ENCODE measurements at regions not wholly inside any gene's neighbourhood (a gene's known extent, or its start where the extent isn't known, plus 50 kb on each side); places are given as distances from the start of the nearest gene placed in this dataset.

DNA sequence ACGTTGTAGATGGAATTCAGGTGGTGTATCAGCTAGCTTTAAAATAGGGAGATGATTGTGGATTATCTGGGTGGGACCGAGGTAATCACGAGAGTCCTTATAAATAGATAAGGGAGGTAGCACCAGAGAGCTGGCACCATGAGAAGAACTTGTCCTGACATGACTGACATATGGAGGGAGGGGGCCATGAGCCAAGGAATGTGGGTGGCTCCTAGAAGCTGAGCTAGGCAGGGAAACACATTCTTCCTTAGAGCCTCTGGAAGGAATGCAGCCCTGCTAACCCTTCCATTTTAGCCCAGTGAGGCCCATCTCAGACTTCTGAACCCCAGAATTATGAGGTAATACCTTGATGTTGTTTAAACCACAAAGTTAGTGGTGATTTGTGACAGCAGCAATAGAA, 321.1 kb upstream of the SULF2 start:
- peaks cover 0 to 5% (median 0%) of the 10 kb centered on the region in 3 donors for H3K9me3 ChIP-seq (ENCODE audit: control insufficient read depth in 2 of 3, insufficient read depth in 1 of 3, low read length in 3 of 3)
- H3K9ac ChIP-seq (ENCODE audit: low read length in 3 of 3), result no peak overlapping the region
- no peaks in the 10 kb centered on the region for H3K4me1 ChIP-seq (ENCODE audit: control insufficient read depth in 2 of 3, insufficient read depth in 2 of 3, low read depth in 1 of 3, low read length in 3 of 3)
- FAIRE-seq, result no peak
- no peaks in the 10 kb centered on the region for H3K27me3 ChIP-seq (ENCODE audit: control insufficient read depth, insufficient read depth, low read length)
- no peak for DNase-seq
- no peaks in the 10 kb centered on the region for H3K36me3 ChIP-seq (ENCODE audit: control insufficient read depth in 2 of 3, insufficient read depth in 3 of 3, low read length in 3 of 3)
- H3K27ac ChIP-seq (ENCODE audit: low read depth in 2 of 2, low read length in 2 of 2), result no peak overlapping the region
- intact Hi-C loops (cut with DNase I), result no loop called here
- no peak overlapping the region for H3K4me3 ChIP-seq (ENCODE audit: low read length in 3 of 3)
- no peak for TF ChIP-seq CTCF (IDR thresholded peaks at IDR 0.05; ENCODE audit: borderline replicate concordance, extremely low read depth, insufficient read depth)

- H3K9me3 ChIP-seq (ENCODE audit: control insufficient read depth in 2 of 3, insufficient read depth in 1 of 3, low read length in 3 of 3), result peaks cover 0 to 5% (median 0%) of the 10 kb centered on the region in 3 donors
- TF ChIP-seq CTCF (IDR thresholded peaks at IDR 0.05; ENCODE audit: borderline replicate concordance, extremely low read depth, insufficient read depth), result no peak
- no peak for FAIRE-seq
- H3K27me3 ChIP-seq (ENCODE audit: control insufficient read depth, insufficient read depth, low read length), result no peaks in the 10 kb centered on the region
- no peak for DNase-seq
- H3K4me3 ChIP-seq (ENCODE audit: low read length in 3 of 3), result no peak overlapping the region
- H3K27ac ChIP-seq (ENCODE audit: low read depth in 2 of 2, low read length in 2 of 2), result no peak overlapping the region
- no peak overlapping the region for H3K9ac ChIP-seq (ENCODE audit: low read length in 3 of 3)
- no peaks in the 10 kb centered on the region for H3K36me3 ChIP-seq (ENCODE audit: control insufficient read depth in 2 of 3, insufficient read depth in 3 of 3, low read length in 3 of 3)
- no peaks in the 10 kb centered on the region for H3K4me1 ChIP-seq (ENCODE audit: control insufficient read depth in 2 of 3, insufficient read depth in 2 of 3, low read depth in 1 of 3, low read length in 3 of 3)
- intact Hi-C loops (cut with DNase I), result no loop called here
Observed at GRCh38 chr20:48105526-48105925, 320.2 kb upstream of the SULF2 start.

- TF ChIP-seq CTCF (IDR thresholded peaks at IDR 0.05; ENCODE audit: borderline replicate concordance, extremely low read depth, insufficient read depth), result no peak
- H3K27ac ChIP-seq (ENCODE audit: low read depth in 2 of 2, low read length in 2 of 2), result no peak overlapping the region
- intact Hi-C loops (cut with DNase I), result no loop called here
- no peak overlapping the region for H3K9ac ChIP-seq (ENCODE audit: low read length in 3 of 3)
- H3K27me3 ChIP-seq (ENCODE audit: control insufficient read depth, insufficient read depth, low read length), result no peaks in the 10 kb centered on the region
- FAIRE-seq (no peak), DNase-seq (no peak)
- H3K36me3 ChIP-seq (ENCODE audit: control insufficient read depth in 2 of 3, insufficient read depth in 3 of 3, low read length in 3 of 3), result no peaks in the 10 kb centered on the region
- H3K4me1 ChIP-seq (ENCODE audit: control insufficient read depth in 2 of 3, insufficient read depth in 2 of 3, low read depth in 1 of 3, low read length in 3 of 3), result no peaks in the 10 kb centered on the region
- H3K9me3 ChIP-seq (ENCODE audit: control insufficient read depth in 2 of 3, insufficient read depth in 1 of 3, low read length in 3 of 3), result peaks cover 0 to 5% (median 0%) of the 10 kb centered on the region in 3 donors
- H3K4me3 ChIP-seq (ENCODE audit: low read length in 3 of 3), result no peak overlapping the region
Observed at GRCh38 chr20:48102931-48103660, 317.8 kb upstream of the SULF2 start.
